HL-60 (cell line): ENCODE measurements at regions not wholly inside any gene's neighbourhood (a gene's known extent, or its start where the extent isn't known, plus 50 kb on each side); places are given as distances from the start of the nearest gene placed in this dataset.

Source experiments
- DNase-seq, 2 experiments: peaks; one replicate each; pipeline ENCODE4 v3.0.0-alpha.2; 2010 to 2020; ENCODE audit warnings: low read depth in 1 of 2, low spot score in 1 of 2
- H3K27ac ChIP-seq: fragments of 250-450 bp; sonication (Bioruptor Pico); replicated peaks from 2 replicates; pipeline ENCODE4 v1.5.1; 2020; ENCODE audit warnings: mild to moderate bottlenecking, moderate library complexity
- H3K27me3 ChIP-seq: fragments of 250-450 bp; sonication (Bioruptor Pico); 2 replicates; pipeline ENCODE4 v1.5.1; 2021; ENCODE audit warnings: mild to moderate bottlenecking, moderate library complexity; ENCODE audit not compliant: insufficient read depth, poor library complexity, severe bottlenecking
- H3K4me3 ChIP-seq: replicated peaks from 2 replicates; pipeline ENCODE4 v1.5.1; 2011; ENCODE audit warnings: mild to moderate bottlenecking, control low read depth, low read length; ENCODE audit not compliant: insufficient read depth
- CTCF ChIP-seq: IDR thresholded peaks from one replicate; pipeline ENCODE4 v1.5.1; 2011; ENCODE audit warnings: low read length, control low read depth, inconsistent platforms; ENCODE audit not compliant: insufficient read depth
- GABPA ChIP-seq: IDR thresholded peaks from 2 replicates; pipeline ENCODE4 v1.6.1; 2012; ENCODE audit warnings: low read depth
- POLR2AphosphoS5 ChIP-seq: IDR thresholded peaks from 2 replicates; pipeline ENCODE4 v1.6.1; 2012; ENCODE audit warnings: low read depth
- SPI1 ChIP-seq: IDR thresholded peaks from 2 replicates; pipeline ENCODE4 v1.6.1; 2012; ENCODE audit warnings: low read depth, mild to moderate bottlenecking, borderline replicate concordance
- TF ChIP-seq, protein P1 (sequence below): IDR thresholded peaks from 2 replicates; pipeline ENCODE4 v1.6.1; 2012; ENCODE audit warnings: low read depth; ENCODE audit not compliant: insufficient replicate concordance

DNA sequence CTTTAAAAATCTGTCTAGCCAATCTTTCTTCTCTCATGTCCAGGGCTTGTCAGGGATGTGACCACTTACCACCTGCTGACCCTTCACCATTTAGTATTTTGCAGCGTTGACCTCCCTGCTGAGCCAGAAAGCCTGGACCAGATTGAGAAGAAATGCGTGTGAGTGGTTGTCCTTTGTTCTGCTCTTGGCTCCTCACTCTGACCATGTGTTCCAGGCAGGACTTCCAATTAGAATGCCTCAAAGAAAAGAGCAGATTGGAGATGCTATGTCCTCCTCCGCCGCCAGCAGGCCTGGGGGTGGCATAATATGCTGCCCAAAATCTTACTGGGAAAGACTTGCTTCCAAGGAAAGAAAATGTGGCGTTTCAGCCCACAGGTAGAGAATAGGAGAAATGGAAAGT lies 894.1 kb downstream of the SLC4A3 start:
- Histone ChIP-seq H3K4me3 (no peak overlapping the region), H3K27me3 (no peaks in the 10 kb centered on the region), H3K27ac (no peak overlapping the region)
- TF ChIP-seq, protein P1, sequence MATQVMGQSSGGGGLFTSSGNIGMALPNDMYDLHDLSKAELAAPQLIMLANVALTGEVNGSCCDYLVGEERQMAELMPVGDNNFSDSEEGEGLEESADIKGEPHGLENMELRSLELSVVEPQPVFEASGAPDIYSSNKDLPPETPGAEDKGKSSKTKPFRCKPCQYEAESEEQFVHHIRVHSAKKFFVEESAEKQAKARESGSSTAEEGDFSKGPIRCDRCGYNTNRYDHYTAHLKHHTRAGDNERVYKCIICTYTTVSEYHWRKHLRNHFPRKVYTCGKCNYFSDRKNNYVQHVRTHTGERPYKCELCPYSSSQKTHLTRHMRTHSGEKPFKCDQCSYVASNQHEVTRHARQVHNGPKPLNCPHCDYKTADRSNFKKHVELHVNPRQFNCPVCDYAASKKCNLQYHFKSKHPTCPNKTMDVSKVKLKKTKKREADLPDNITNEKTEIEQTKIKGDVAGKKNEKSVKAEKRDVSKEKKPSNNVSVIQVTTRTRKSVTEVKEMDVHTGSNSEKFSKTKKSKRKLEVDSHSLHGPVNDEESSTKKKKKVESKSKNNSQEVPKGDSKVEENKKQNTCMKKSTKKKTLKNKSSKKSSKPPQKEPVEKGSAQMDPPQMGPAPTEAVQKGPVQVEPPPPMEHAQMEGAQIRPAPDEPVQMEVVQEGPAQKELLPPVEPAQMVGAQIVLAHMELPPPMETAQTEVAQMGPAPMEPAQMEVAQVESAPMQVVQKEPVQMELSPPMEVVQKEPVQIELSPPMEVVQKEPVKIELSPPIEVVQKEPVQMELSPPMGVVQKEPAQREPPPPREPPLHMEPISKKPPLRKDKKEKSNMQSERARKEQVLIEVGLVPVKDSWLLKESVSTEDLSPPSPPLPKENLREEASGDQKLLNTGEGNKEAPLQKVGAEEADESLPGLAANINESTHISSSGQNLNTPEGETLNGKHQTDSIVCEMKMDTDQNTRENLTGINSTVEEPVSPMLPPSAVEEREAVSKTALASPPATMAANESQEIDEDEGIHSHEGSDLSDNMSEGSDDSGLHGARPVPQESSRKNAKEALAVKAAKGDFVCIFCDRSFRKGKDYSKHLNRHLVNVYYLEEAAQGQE = no peak
- TF ChIP-seq POLR2AphosphoS5 (no peak), CTCF (no peak), SPI1 (no peak), GABPA (no peak)
- DNase-seq = no peak

- Histone ChIP-seq H3K27ac (no peak overlapping the region), H3K4me3 (no peak overlapping the region), H3K27me3 (no peaks in the 10 kb centered on the region)
- no peak for DNase-seq
- TF ChIP-seq SPI1 = no peak
- no peak for TF ChIP-seq CTCF
- no peak for TF ChIP-seq GABPA
- TF ChIP-seq POLR2AphosphoS5 = no peak
- TF ChIP-seq, protein P1 = no peak
Observed at GRCh38 chr2:220528180-220528675, 900.8 kb downstream of the SLC4A3 start.

DNA sequence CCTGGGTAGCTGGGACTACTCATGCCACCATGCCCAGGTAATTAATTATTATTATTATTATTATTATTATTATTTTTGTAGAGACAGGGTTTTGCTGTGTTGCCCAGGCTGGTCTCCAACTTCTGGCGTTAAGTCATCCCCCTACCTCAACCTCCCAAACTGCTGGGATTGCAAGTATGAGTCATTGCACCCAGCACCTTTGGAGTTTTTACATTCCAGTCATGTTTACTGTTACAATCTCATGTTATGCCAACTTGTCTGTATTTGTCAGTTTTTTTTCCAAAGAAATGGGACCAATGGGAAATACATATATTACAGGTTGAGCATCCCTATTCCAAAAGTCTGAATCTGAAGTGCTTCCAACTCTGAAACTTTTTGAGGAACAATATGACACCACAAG lies 903.8 kb downstream of the SLC4A3 start:
- no peak for TF ChIP-seq POLR2AphosphoS5
- Histone ChIP-seq H3K27ac (no peak overlapping the region), H3K27me3 (no peaks in the 10 kb centered on the region), H3K4me3 (no peak overlapping the region)
- no peak for DNase-seq

DNA sequence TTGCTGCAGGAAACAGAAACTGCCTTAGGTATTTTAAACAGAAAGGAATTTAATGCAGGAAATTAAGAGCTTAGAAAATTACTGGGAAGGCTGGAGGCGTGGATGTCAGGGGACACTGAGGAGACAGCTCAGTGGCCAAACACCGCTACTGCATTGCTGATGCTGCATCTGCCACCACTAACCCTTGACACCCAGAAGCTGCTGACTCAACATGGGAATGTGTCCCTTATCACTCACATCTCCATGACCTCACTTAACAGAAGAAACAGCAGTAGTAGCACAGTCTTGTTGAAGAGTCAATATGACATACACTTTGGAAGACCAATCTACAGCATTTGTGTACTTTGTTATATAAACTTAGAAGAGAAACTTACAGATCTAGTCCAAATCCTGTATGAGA lies 906.1 kb downstream of the SLC4A3 start:
- no peak overlapping the region for H3K4me3 ChIP-seq
- no peaks in the 10 kb centered on the region for H3K27me3 ChIP-seq
- TF ChIP-seq SPI1 (no peak), POLR2AphosphoS5 (no peak)
- DNase-seq = no peak
- H3K27ac ChIP-seq = no peak overlapping the region

GRCh38 chr2:220539481-220539880 lies 912.1 kb downstream of the SLC4A3 start:
- Histone ChIP-seq H3K4me3 (no peak overlapping the region), H3K27ac (no peak overlapping the region), H3K27me3 (no peaks in the 10 kb centered on the region)
- no peak for TF ChIP-seq SPI1
- no peak for TF ChIP-seq POLR2AphosphoS5
- TF ChIP-seq, protein P1 = no peak
- TF ChIP-seq CTCF = no peak
- TF ChIP-seq GABPA = no peak
- no peak for DNase-seq
